Right lobe of liver (tissue), 6 donors: ENCODE measurements at regions not wholly inside any gene's neighbourhood (a gene's known extent, or its start where the extent isn't known, plus 50 kb on each side); places are given as distances from the start of the nearest gene placed in this dataset.

Source experiments
- ATAC-seq, 4 donors: fragments of 200-7000 bp; cut with Tn5 transposase; one replicate each; pipeline ENCODE4 v1.9.1; 2020; ENCODE audit warnings: mild to moderate bottlenecking in 4 of 4, moderate library complexity in 4 of 4
- DNase-seq, 3 donors: peaks; one replicate each; pipeline ENCODE4 v3.0.0-alpha.2; 2020
- H3K27ac ChIP-seq, 3 donors: fragments of 200-600 bp; one replicate each; pipeline ENCODE4 v1.8.0; 2022
- H3K27me3 ChIP-seq, 2 donors: fragments of 200-600 bp; one replicate each; pipeline ENCODE4 v1.8.0; 2022
- H3K36me3 ChIP-seq, 4 donors: fragments of 200-600 bp; sonication (generic) in 1 of 4; one replicate each; pipeline versions ENCODE4 v1.5.1 to v1.8.0; 2017 to 2022; ENCODE audit warnings: control low read depth in 1 of 4
- H3K4me1 ChIP-seq, 4 donors: fragments of 200-600 bp; sonication (generic) in 1 of 4; one replicate each; pipeline versions ENCODE4 v1.5.1 to v1.8.0; 2017 to 2022; ENCODE audit warnings: control low read depth in 1 of 4
- H3K4me3 ChIP-seq, 3 donors: fragments of 200-600 bp; one replicate each; pipeline ENCODE4 v1.8.0; 2022
- H3K9me3 ChIP-seq, 4 donors: fragments of 200-600 bp; sonication (generic) in 1 of 4; one replicate each; pipeline versions ENCODE4 v1.5.1 to v1.8.0; 2017 to 2022; ENCODE audit warnings: control low read depth in 1 of 4
- CTCF ChIP-seq, 4 donors: fragments of 200-600 bp in 3 of 4; fragments of 450-650 bp in 1 of 4; IDR thresholded peaks; one replicate each; pipeline versions ENCODE4 v1.5.1 to v1.8.0; 2016 to 2022; ENCODE audit warnings: antibody characterized with exemption in 4 of 4, mild to moderate bottlenecking in 2 of 4
- POLR2A ChIP-seq: fragments of 450-650 bp; IDR thresholded peaks from one replicate; pipeline ENCODE4 v1.6.1; 2017; ENCODE audit warnings: antibody characterized with exemption, mild to moderate bottlenecking
- WGBS: methylation state at CpG from one replicate; pipeline ENCODE4 v1.1.6; 2018; ENCODE audit warnings: low coverage, low lambda C conversion rate; ENCODE audit not compliant: insufficient coverage; ENCODE audit errors: missing lambda C conversion rate; 5-methylcytosine and 5-hydroxymethylcytosine counted together
- intact Hi-C, 2 donors: fragments of 100-400 bp; cut with DNase I; formaldehyde crosslinking; loops; one replicate each; pipeline versions ENCODE4 v1.11.2 to v1.14.1; 2022
- donor health status: DM: no; HTN: yes; CAD: no.
- donor health status: DM: no; HTN: no; CAD: no.
- donor health status: DM: no; HTN: no; CAD: no.
- donor health status: DM: no; HTN: yes; CAD: no.
- donor health status: DM: no; HTN: yes; CAD: no.

GRCh38 chr7:85478530-85478929 is 291.7 kb upstream of the SEMA3D start:
- DNase-seq (no peak), ATAC-seq (no peak)
- Histone ChIP-seq H3K4me1 (no peaks in the 10 kb centered on the region), H3K27me3 (no peaks in the 10 kb centered on the region), H3K4me3 (no peak overlapping the region), H3K9me3 (no peaks in the 10 kb centered on the region), H3K36me3 (no peaks in the 10 kb centered on the region), H3K27ac (no peak overlapping the region)
- intact Hi-C loops, result no loop called here
- WGBS, result 49% methylated on average over 5 of the region's 5 CpGs
- TF ChIP-seq CTCF (IDR thresholded peaks at IDR 0.05), result no peak

GRCh38 chr7:85475476-85475875 is 288.6 kb upstream of the SEMA3D start:
- H3K4me3 ChIP-seq, result no peak overlapping the region
- H3K27me3 ChIP-seq, result no peaks in the 10 kb centered on the region
- ATAC-seq (no peak), DNase-seq (no peak)
- H3K9me3 ChIP-seq, result no peaks in the 10 kb centered on the region
- TF ChIP-seq CTCF (IDR thresholded peaks at IDR 0.05), result no peak
- no peak for TF ChIP-seq POLR2A
- no peak overlapping the region for H3K27ac ChIP-seq
- intact Hi-C loops, result no loop called here
- 61% methylated on average over 2 of the region's 2 CpGs for WGBS
- H3K36me3 ChIP-seq, result no peaks in the 10 kb centered on the region
- no peaks in the 10 kb centered on the region for H3K4me1 ChIP-seq

GRCh38 chr7:85475071-85475470 is 288.2 kb upstream of the SEMA3D start:
- ATAC-seq (no peak), DNase-seq (no peak)
- no peak overlapping the region for H3K27ac ChIP-seq
- no peak for TF ChIP-seq POLR2A
- no peak for TF ChIP-seq CTCF (IDR thresholded peaks at IDR 0.05)
- no peak overlapping the region for H3K4me3 ChIP-seq
- no peaks in the 10 kb centered on the region for H3K4me1 ChIP-seq
- no peaks in the 10 kb centered on the region for H3K9me3 ChIP-seq
- intact Hi-C loops, result no loop called here
- no peaks in the 10 kb centered on the region for H3K36me3 ChIP-seq
- 56% methylated on average over 5 of the region's 5 CpGs for WGBS
- no peaks in the 10 kb centered on the region for H3K27me3 ChIP-seq

GRCh38 chr7:85474234-85474633 is 287.4 kb upstream of the SEMA3D start:
- ATAC-seq (no peak), DNase-seq (no peak)
- 63% methylated on average over 2 of the region's 2 CpGs for WGBS
- intact Hi-C loops, result no loop called here
- Histone ChIP-seq H3K4me1 (no peaks in the 10 kb centered on the region), H3K9me3 (no peaks in the 10 kb centered on the region), H3K36me3 (no peaks in the 10 kb centered on the region), H3K27me3 (no peaks in the 10 kb centered on the region), H3K27ac (no peak overlapping the region), H3K4me3 (no peak overlapping the region)
- TF ChIP-seq POLR2A, result no peak
- no peak for TF ChIP-seq CTCF (IDR thresholded peaks at IDR 0.05)

- ATAC-seq (no peak), DNase-seq (no peak)
- 29% methylated on average over 3 of the region's 3 CpGs for WGBS
- H3K4me3 ChIP-seq, result no peak overlapping the region
- no peaks in the 10 kb centered on the region for H3K27me3 ChIP-seq
- no peaks in the 10 kb centered on the region for H3K36me3 ChIP-seq
- H3K27ac ChIP-seq, result no peak overlapping the region
- TF ChIP-seq CTCF (IDR thresholded peaks at IDR 0.05), result no peak
- no peak for TF ChIP-seq POLR2A
- intact Hi-C loops, result no loop called here
- H3K4me1 ChIP-seq, result no peaks in the 10 kb centered on the region
- H3K9me3 ChIP-seq, result no peaks in the 10 kb centered on the region
These were observed 284.9 kb upstream of the SEMA3D start for GRCh38 chr7:85471740-85472139.
